ENCODE measurements at regions not wholly inside any gene's neighbourhood (a gene's known extent, or its start where the extent isn't known, plus 50 kb on each side); places are given as distances from the start of the nearest gene placed in this dataset.

DNA sequence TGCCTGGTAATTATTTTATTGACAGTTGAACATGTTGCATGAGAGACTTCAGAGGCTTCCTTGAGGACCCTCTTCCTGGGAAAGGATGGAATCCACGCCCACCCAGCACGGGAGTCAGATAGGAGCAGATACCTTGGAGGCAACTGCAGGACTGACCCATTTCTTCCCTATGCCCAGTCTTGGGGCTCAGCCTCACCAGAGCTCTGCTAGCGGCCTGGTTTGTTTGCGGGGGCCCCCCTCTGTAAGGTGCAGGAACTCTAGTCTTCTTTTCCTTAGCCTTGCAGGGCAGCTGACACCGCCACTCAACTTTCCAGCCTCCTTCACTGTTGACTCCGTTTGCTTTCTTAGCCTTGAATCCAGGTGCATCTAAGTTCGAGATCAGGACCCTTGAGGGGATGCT is 1032.8 kb downstream of the BRD1 start:
- no peak for TF ChIP-seq CTCF (IDR thresholded peaks at IDR 0.05; ENCODE audit: insufficient read depth, low read length)
- TF ChIP-seq POLR2AphosphoS5 (IDR thresholded peaks at IDR 0.05; ENCODE audit: low read depth) = no peak

Data from HL-60 (cell line).